HEK293 (cell line): ENCODE measurements at regions not wholly inside any gene's neighbourhood (a gene's known extent, or its start where the extent isn't known, plus 50 kb on each side); places are given as distances from the start of the nearest gene placed in this dataset.

Source experiments
- CTCF ChIA-PET: fragments of 350-600 bp; formaldehyde crosslinking; extraction: SDS; loops from one replicate; lab custom pipeline; 2021; ENCODE audit warnings: antibody characterized with exemption; lab: Yijun Ruan, JAX
- POLR2A ChIA-PET: fragments of 300-600 bp; formaldehyde crosslinking; extraction: SDS; loops from one replicate; lab custom pipeline; 2020; ENCODE audit warnings: antibody characterized with exemption, inconsistent platforms; lab: Yijun Ruan, JAX
- H3K27ac ChIP-seq: fragments of 200-500 bp; sonication (Bioruptor generic); 2 replicates; pipeline ENCODE4 v1.5.1; 2014; ENCODE audit warnings: low read depth, low read length, control low read depth, inconsistent platforms; ENCODE audit errors: extremely low read depth
- H3K36me3 ChIP-seq, 2 experiments: fragments of 200-500 bp in 1 of 2; sonication (Bioruptor generic) in 1 of 2; 1 replicate in 1 of 2; 2 replicates in 1 of 2; pipeline ENCODE4 v1.5.1; 2014 to 2017; ENCODE audit warnings: inconsistent platforms in 2 of 2, low read length in 2 of 2; ENCODE audit not compliant: control insufficient read depth in 2 of 2, insufficient read depth in 1 of 2
- H3K4me1 ChIP-seq: fragments of 200-500 bp; sonication (Bioruptor generic); 2 replicates; pipeline ENCODE4 v1.5.1; 2014; ENCODE audit warnings: mild to moderate bottlenecking, low read length, inconsistent platforms; ENCODE audit not compliant: control insufficient read depth, insufficient read depth
- H3K4me3 ChIP-seq: 2 replicates; pipeline ENCODE4 v1.5.1; 2011; ENCODE audit warnings: low read depth, mild to moderate bottlenecking, control low read depth, low read length, moderate library complexity
- H3K9me3 ChIP-seq: fragments of 200-500 bp; sonication (Bioruptor generic); 2 replicates; pipeline ENCODE4 v1.5.1; 2014; ENCODE audit warnings: low read depth, low read length, inconsistent platforms; ENCODE audit not compliant: control insufficient read depth, insufficient read depth
- BCL11B ChIP-seq: fragments of 450-650 bp; formaldehyde crosslinking; IDR thresholded peaks from 2 replicates; pipeline ENCODE4 v1.5.1; 2016; ENCODE audit warnings: low read depth, missing biosample characterization, missing genetic modification characterization
- FEZF1 ChIP-seq: fragments of 450-650 bp; formaldehyde crosslinking; IDR thresholded peaks from 2 replicates; pipeline ENCODE4 v1.5.1; 2016; ENCODE audit warnings: missing biosample characterization, missing genetic modification characterization
- HOXA7 ChIP-seq: sonication (generic); formaldehyde crosslinking; IDR thresholded peaks from 2 replicates; pipeline ENCODE4 v1.8.1; 2022; ENCODE audit warnings: missing genetic modification reagents, borderline replicate concordance
- HOXD13 ChIP-seq: sonication (generic); formaldehyde crosslinking; IDR thresholded peaks from 2 replicates; pipeline ENCODE4 v1.8.0; 2022; ENCODE audit warnings: missing genetic modification reagents, borderline replicate concordance
- INSM2 ChIP-seq: fragments of 450-650 bp; formaldehyde crosslinking; IDR thresholded peaks from 2 replicates; pipeline ENCODE4 v1.5.1; 2016; ENCODE audit warnings: missing biosample characterization, missing genetic modification characterization
- KLF16 ChIP-seq: fragments of 450-650 bp; formaldehyde crosslinking; IDR thresholded peaks from 2 replicates; pipeline ENCODE4 v1.5.1; 2017; ENCODE audit warnings: missing biosample characterization, missing genetic modification characterization
- KLF7 ChIP-seq: fragments of 450-650 bp; formaldehyde crosslinking; IDR thresholded peaks from 2 replicates; pipeline ENCODE4 v1.5.1; 2016; ENCODE audit warnings: missing biosample characterization, missing genetic modification characterization, borderline replicate concordance
- KLF9 ChIP-seq: fragments of 450-650 bp; formaldehyde crosslinking; IDR thresholded peaks from 2 replicates; pipeline ENCODE4 v1.5.1; 2016; ENCODE audit warnings: missing biosample characterization, missing genetic modification characterization, low read depth
- MEIS1 ChIP-seq: sonication (generic); formaldehyde crosslinking; IDR thresholded peaks from 2 replicates; pipeline ENCODE4 v1.8.1; 2022; ENCODE audit warnings: missing genetic modification reagents, mild to moderate bottlenecking, borderline replicate concordance
- OSR2 ChIP-seq: fragments of 450-650 bp; formaldehyde crosslinking; IDR thresholded peaks from 2 replicates; pipeline ENCODE4 v1.5.1; 2016; ENCODE audit warnings: missing biosample characterization, missing genetic modification characterization
- TSHZ1 ChIP-seq: fragments of 450-650 bp; formaldehyde crosslinking; IDR thresholded peaks from 2 replicates; pipeline ENCODE4 v1.5.1; 2016; ENCODE audit warnings: missing biosample characterization, missing genetic modification characterization, borderline replicate concordance
- YY1 ChIP-seq: fragments of 450-650 bp; formaldehyde crosslinking; IDR thresholded peaks from 2 replicates; pipeline ENCODE4 v1.5.1; 2018; ENCODE audit warnings: missing biosample characterization, missing genetic modification characterization
- ZNF157 ChIP-seq: fragments of 450-650 bp; formaldehyde crosslinking; IDR thresholded peaks from 2 replicates; pipeline ENCODE4 v1.5.1; 2016; ENCODE audit warnings: missing biosample characterization, missing genetic modification characterization
- ZNF169 ChIP-seq: fragments of 450-650 bp; formaldehyde crosslinking; IDR thresholded peaks from 2 replicates; pipeline ENCODE4 v1.5.1; 2016; ENCODE audit warnings: missing biosample characterization, missing genetic modification characterization
- ZNF174 ChIP-seq: fragments of 450-650 bp; formaldehyde crosslinking; IDR thresholded peaks from 2 replicates; pipeline ENCODE4 v1.5.0; 2017; ENCODE audit warnings: missing biosample characterization, mild to moderate bottlenecking, missing genetic modification characterization
- ZNF2 ChIP-seq: fragments of 450-650 bp; formaldehyde crosslinking; IDR thresholded peaks from 2 replicates; pipeline ENCODE4 v1.5.1; 2016; ENCODE audit warnings: missing biosample characterization, missing genetic modification characterization
- ZNF202 ChIP-seq: fragments of 450-650 bp; formaldehyde crosslinking; IDR thresholded peaks from 2 replicates; pipeline ENCODE4 v1.5.1; 2016; ENCODE audit warnings: missing biosample characterization, missing genetic modification characterization, borderline replicate concordance
- ZNF221 ChIP-seq: fragments of 450-650 bp; formaldehyde crosslinking; IDR thresholded peaks from 2 replicates; pipeline ENCODE4 v1.5.1; 2017; ENCODE audit warnings: missing biosample characterization, missing genetic modification characterization, borderline replicate concordance
- ZNF280D ChIP-seq: fragments of 450-650 bp; formaldehyde crosslinking; IDR thresholded peaks from 2 replicates; pipeline ENCODE4 v1.5.1; 2016; ENCODE audit warnings: missing biosample characterization, missing genetic modification characterization
- ZNF449 ChIP-seq: fragments of 450-650 bp; formaldehyde crosslinking; IDR thresholded peaks from 2 replicates; pipeline ENCODE4 v1.5.1; 2017; ENCODE audit warnings: missing biosample characterization, mild to moderate bottlenecking, missing genetic modification characterization, moderate library complexity
- ZNF664 ChIP-seq: fragments of 450-650 bp; formaldehyde crosslinking; IDR thresholded peaks from 2 replicates; pipeline ENCODE4 v1.5.1; 2016; ENCODE audit warnings: missing biosample characterization, missing genetic modification characterization
- ZNF670 ChIP-seq: fragments of 450-650 bp; formaldehyde crosslinking; IDR thresholded peaks from 2 replicates; pipeline ENCODE4 v1.5.1; 2016; ENCODE audit warnings: missing biosample characterization, missing genetic modification characterization, low read depth
- ZNF677 ChIP-seq: fragments of 450-650 bp; IDR thresholded peaks from 2 replicates; pipeline ENCODE4 v1.5.0; 2018; ENCODE audit warnings: missing biosample characterization, mild to moderate bottlenecking, missing genetic modification characterization, moderate library complexity
- ZNF707 ChIP-seq: fragments of 450-650 bp; formaldehyde crosslinking; IDR thresholded peaks from 2 replicates; pipeline ENCODE4 v1.5.1; 2016; ENCODE audit warnings: missing biosample characterization, missing genetic modification characterization
- ZNF768 ChIP-seq: fragments of 450-650 bp; formaldehyde crosslinking; IDR thresholded peaks from 2 replicates; pipeline ENCODE4 v1.5.1; 2018; ENCODE audit warnings: missing biosample characterization, mild to moderate bottlenecking, missing genetic modification characterization

GRCh38 chr3:28577941-28578500 is 229.4 kb upstream of the AZI2 start:
- H3K27ac ChIP-seq = no peak overlapping the region
- TF ChIP-seq ZNF174 (tag by site-specific recombination) (no peak), OSR2 (tag by site-specific recombination) (no peak), ZNF221 (tag by site-specific recombination) (no peak), ZNF202 (no peak), ZNF670 (tag by site-specific recombination) (no peak), BCL11B (no peak), TSHZ1 (no peak), HOXA7 (CRISPR knock-in tag) (no peak), MEIS1 (CRISPR knock-in tag) (no peak), ZNF449 (tag by site-specific recombination) (no peak), YY1 (tag by site-specific recombination) (no peak), KLF16 (tag by site-specific recombination) (no peak), INSM2 (tag by site-specific recombination) (no peak), ZNF2 (tag by site-specific recombination) (no peak), FEZF1 (tag by site-specific recombination) (no peak), ZNF677 (tag by site-specific recombination) (no peak), KLF7 (tag by site-specific recombination) (no peak), ZNF707 (tag by site-specific recombination) (no peak)
- CTCF ChIA-PET = no interaction called here
- POLR2A ChIA-PET = no interaction called here
- no peak overlapping the region for H3K4me3 ChIP-seq
- no peaks in the 10 kb centered on the region for H3K9me3 ChIP-seq
- no peaks in the 10 kb centered on the region for H3K4me1 ChIP-seq
- no peaks in the 10 kb centered on the region for H3K36me3 ChIP-seq

GRCh38 chr3:28586325-28586724 is 237.7 kb upstream of the AZI2 start:
- CTCF ChIA-PET = no interaction called here
- Histone ChIP-seq H3K4me3 (no peak overlapping the region), H3K36me3 (no peaks in the 10 kb centered on the region), H3K27ac (no peak overlapping the region), H3K9me3 (no peaks in the 10 kb centered on the region), H3K4me1 (no peaks in the 10 kb centered on the region)
- POLR2A ChIA-PET = no interaction called here
- TF ChIP-seq ZNF768 (tag by site-specific recombination) = no peak
- no peak for TF ChIP-seq KLF9 (tag by site-specific recombination)
- no peak for TF ChIP-seq ZNF174 (tag by site-specific recombination)
- TF ChIP-seq ZNF157 (tag by site-specific recombination) = no peak
- no peak for TF ChIP-seq ZNF280D (tag by site-specific recombination)
- TF ChIP-seq ZNF664 (tag by site-specific recombination) = no peak
- no peak for TF ChIP-seq ZNF169 (tag by site-specific recombination)
- no peak for TF ChIP-seq ZNF221 (tag by site-specific recombination)
- no peak for TF ChIP-seq INSM2 (tag by site-specific recombination)
- TF ChIP-seq HOXD13 (CRISPR knock-in tag) = no peak
